Natural killer cell (primary cell): ENCODE measurements at regions not wholly inside any gene's neighbourhood (a gene's known extent, or its start where the extent isn't known, plus 50 kb on each side); places are given as distances from the start of the nearest gene placed in this dataset.

ENCODE experiments used
- ATAC-seq, 3 donors: fragments of 150-1000 bp in 2 of 3; fragments of 200-7000 bp in 1 of 3; cut with Tn5 transposase; 1 replicate in 1 of 3; 2 replicates in 2 of 3; pipeline ENCODE4 v1.10.0; 2021; ENCODE audit warnings: mild to moderate bottlenecking in 2 of 3, moderate library complexity in 2 of 3
- DNase-seq, 2 donors: peaks; one replicate each; pipeline versions ENCODE4 v3.0.0 to v3.0.0-alpha.2; 2013 to 2021; ENCODE audit warnings: mixed read lengths in 1 of 2
- H3K27ac ChIP-seq: one replicate; pipeline ENCODE4 v1.5.1; 2013; ENCODE audit warnings: mild to moderate bottlenecking, low read length
- H3K27me3 ChIP-seq: one replicate; pipeline ENCODE4 v1.6.1; 2013; ENCODE audit warnings: low read length; ENCODE audit not compliant: control insufficient read depth, insufficient read depth
- H3K36me3 ChIP-seq: one replicate; pipeline ENCODE4 v1.6.1; 2013; ENCODE audit warnings: low read length; ENCODE audit not compliant: control insufficient read depth, insufficient read depth
- H3K4me1 ChIP-seq: one replicate; pipeline ENCODE4 v1.6.1; 2013; ENCODE audit warnings: low read length; ENCODE audit not compliant: control insufficient read depth, insufficient read depth
- H3K4me3 ChIP-seq: one replicate; pipeline ENCODE4 v1.5.1; 2013; ENCODE audit warnings: low read length
- H3K9me3 ChIP-seq: one replicate; pipeline ENCODE4 v1.6.1; 2013; ENCODE audit warnings: low read length; ENCODE audit not compliant: control insufficient read depth, insufficient read depth
- H3K27ac Mint-ChIP-seq, 2 donors: one replicate each; pipeline ENCODE4 v1.8.0; 2022; ENCODE audit warnings: mild to moderate bottlenecking in 2 of 2, mixed read lengths in 2 of 2, moderate library complexity in 1 of 2
- H3K27me3 Mint-ChIP-seq, 2 donors: one replicate each; pipeline ENCODE4 v1.8.0; 2022; ENCODE audit warnings: low read depth in 2 of 2, mixed read lengths in 2 of 2
- H3K36me3 Mint-ChIP-seq: one replicate; pipeline ENCODE4 v1.8.0; 2022; ENCODE audit warnings: mixed read lengths
- H3K4me1 Mint-ChIP-seq, 2 donors: one replicate each; pipeline ENCODE4 v1.8.0; 2022; ENCODE audit warnings: mixed read lengths in 2 of 2
- H3K4me3 Mint-ChIP-seq: one replicate; pipeline ENCODE4 v1.8.0; 2022; ENCODE audit warnings: mild to moderate bottlenecking, moderate library complexity, mixed read lengths
- H3K9me3 Mint-ChIP-seq, 2 donors: one replicate each; pipeline ENCODE4 v1.8.0; 2022; ENCODE audit warnings: mixed read lengths in 2 of 2
- WGBS: methylation state at CpG from one replicate; pipeline ENCODE4 v1.1.7; 2013; ENCODE audit warnings: missing lambda C conversion rate; ENCODE audit not compliant: insufficient coverage; 5-methylcytosine and 5-hydroxymethylcytosine counted together
- intact Hi-C: fragments of 100-400 bp; cut with micrococcal nuclease; formaldehyde crosslinking; loops from one replicate; pipeline ENCODE4 v1.14.2; 2022
- TF ChIP-seq, protein P1 (sequence below): fragments of 200-600 bp; IDR thresholded peaks from one replicate; pipeline ENCODE4 v1.8.0; 2022; ENCODE audit warnings: antibody characterized with exemption

DNA sequence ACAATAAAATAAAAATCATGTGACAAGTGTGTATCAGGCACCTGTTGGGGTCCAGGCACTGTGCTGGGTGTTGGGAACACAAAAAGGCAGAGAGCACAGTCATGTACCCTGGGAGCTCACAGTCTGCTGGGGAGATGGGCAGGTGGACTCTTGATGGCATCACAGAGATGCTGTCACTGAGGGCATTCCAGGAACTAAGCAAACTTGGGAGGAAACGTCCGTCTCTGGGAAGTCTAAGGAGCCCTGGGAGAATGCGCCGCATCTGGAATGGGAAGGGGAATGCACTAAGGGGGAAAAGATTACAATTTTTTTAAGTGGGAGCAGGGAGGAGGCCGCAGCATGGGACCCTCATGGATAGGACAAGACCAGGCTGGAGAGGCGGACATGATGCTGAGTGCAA is 80.9 kb upstream of the ZNF423 start:
- 89% methylated on average over 6 of the region's 6 CpGs for WGBS
- no peaks in the 10 kb centered on the region for H3K9me3 Mint-ChIP-seq
- ATAC-seq, result no peak

DNA sequence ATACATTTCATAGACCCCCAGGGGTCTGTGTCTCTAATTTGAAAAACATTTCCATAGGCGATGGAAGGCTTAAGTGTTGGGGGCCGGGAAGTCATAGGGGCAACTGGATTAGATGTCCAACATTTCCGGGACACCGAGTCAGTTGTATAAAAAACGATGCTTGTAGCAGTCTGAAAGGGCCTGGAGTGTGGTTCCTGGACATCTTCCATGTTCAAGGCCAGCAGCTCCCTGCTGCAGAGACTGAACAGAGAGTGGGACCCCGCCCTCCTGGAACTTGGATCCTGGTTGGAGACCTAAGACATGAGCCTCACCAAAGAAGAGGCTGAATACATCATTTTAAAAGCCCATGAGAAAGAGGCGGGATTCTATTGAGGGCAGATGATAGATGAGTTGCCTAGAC is 82.0 kb upstream of the ZNF423 start:
- H3K36me3 Mint-ChIP-seq, result no peaks in the 10 kb centered on the region
- Histone ChIP-seq H3K27ac (no peak overlapping the region), H3K4me1 (no peaks in the 10 kb centered on the region), H3K36me3 (no peaks in the 10 kb centered on the region), H3K27me3 (no peaks in the 10 kb centered on the region), H3K4me3 (no peak overlapping the region), H3K9me3 (no peaks in the 10 kb centered on the region)
- 85% methylated on average over 7 of the region's 7 CpGs for WGBS
- intact Hi-C loops, result no loop called here
- TF ChIP-seq, protein P1, sequence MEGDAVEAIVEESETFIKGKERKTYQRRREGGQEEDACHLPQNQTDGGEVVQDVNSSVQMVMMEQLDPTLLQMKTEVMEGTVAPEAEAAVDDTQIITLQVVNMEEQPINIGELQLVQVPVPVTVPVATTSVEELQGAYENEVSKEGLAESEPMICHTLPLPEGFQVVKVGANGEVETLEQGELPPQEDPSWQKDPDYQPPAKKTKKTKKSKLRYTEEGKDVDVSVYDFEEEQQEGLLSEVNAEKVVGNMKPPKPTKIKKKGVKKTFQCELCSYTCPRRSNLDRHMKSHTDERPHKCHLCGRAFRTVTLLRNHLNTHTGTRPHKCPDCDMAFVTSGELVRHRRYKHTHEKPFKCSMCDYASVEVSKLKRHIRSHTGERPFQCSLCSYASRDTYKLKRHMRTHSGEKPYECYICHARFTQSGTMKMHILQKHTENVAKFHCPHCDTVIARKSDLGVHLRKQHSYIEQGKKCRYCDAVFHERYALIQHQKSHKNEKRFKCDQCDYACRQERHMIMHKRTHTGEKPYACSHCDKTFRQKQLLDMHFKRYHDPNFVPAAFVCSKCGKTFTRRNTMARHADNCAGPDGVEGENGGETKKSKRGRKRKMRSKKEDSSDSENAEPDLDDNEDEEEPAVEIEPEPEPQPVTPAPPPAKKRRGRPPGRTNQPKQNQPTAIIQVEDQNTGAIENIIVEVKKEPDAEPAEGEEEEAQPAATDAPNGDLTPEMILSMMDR, result no peak
- DNase-seq, result no peak
- H3K4me1 Mint-ChIP-seq, result no peaks in the 10 kb centered on the region
- no peak for ATAC-seq
- no peak overlapping the region for H3K4me3 Mint-ChIP-seq
- no peaks in the 10 kb centered on the region for H3K9me3 Mint-ChIP-seq
- no peak overlapping the region for H3K27ac Mint-ChIP-seq
- H3K27me3 Mint-ChIP-seq, result peaks cover 9 to 15% of the 10 kb centered on the region in 2 donors

More for the DNA sequence above, 80.9 kb upstream of the ZNF423 start:
- TF ChIP-seq, protein P1, result no peak
- intact Hi-C loops, result no loop called here
- no peaks in the 10 kb centered on the region for H3K4me1 Mint-ChIP-seq
- DNase-seq, result no peak
- no peaks in the 10 kb centered on the region for H3K9me3 ChIP-seq
- peaks cover 7 to 10% of the 10 kb centered on the region in 2 donors for H3K27me3 Mint-ChIP-seq
- H3K27ac ChIP-seq, result no peak overlapping the region
- no peak overlapping the region for H3K4me3 ChIP-seq
- H3K4me3 Mint-ChIP-seq, result no peak overlapping the region
- H3K27ac Mint-ChIP-seq, result no peak overlapping the region
- H3K36me3 Mint-ChIP-seq, result no peaks in the 10 kb centered on the region
- H3K4me1 ChIP-seq, result no peaks in the 10 kb centered on the region
- H3K27me3 ChIP-seq, result no peaks in the 10 kb centered on the region
- H3K36me3 ChIP-seq, result no peaks in the 10 kb centered on the region

GRCh38 chr16:49939495-49939894 is 83.6 kb upstream of the ZNF423 start:
- Mint-ChIP-seq H3K9me3 (no peaks in the 10 kb centered on the region), H3K27me3 (peaks cover 7 to 11% of the 10 kb centered on the region in 2 donors), H3K27ac (no peak overlapping the region), H3K4me3 (no peak overlapping the region), H3K36me3 (no peaks in the 10 kb centered on the region), H3K4me1 (no peaks in the 10 kb centered on the region)
- DNase-seq (no peak), ATAC-seq (no peak)
- 96% methylated on average over 2 of the region's 2 CpGs for whole genome bisulfite sequencing
- Histone ChIP-seq H3K4me3 (no peak overlapping the region), H3K4me1 (no peaks in the 10 kb centered on the region), H3K9me3 (no peaks in the 10 kb centered on the region), H3K27me3 (no peaks in the 10 kb centered on the region), H3K27ac (no peak overlapping the region), H3K36me3 (no peaks in the 10 kb centered on the region)
- TF ChIP-seq, protein P1, result no peak
- intact Hi-C loops, result no loop called here

- WGBS, result 87% methylated on average over 7 of the region's 13 CpGs
- no peak overlapping the region for H3K27ac ChIP-seq
- no peaks in the 10 kb centered on the region for H3K27me3 ChIP-seq
- Mint-ChIP-seq H3K9me3 (no peaks in the 10 kb centered on the region), H3K4me1 (no peaks in the 10 kb centered on the region), H3K36me3 (no peaks in the 10 kb centered on the region), H3K27ac (no peak overlapping the region), H3K4me3 (no peak overlapping the region), H3K27me3 (peaks cover 7 to 8% of the 10 kb centered on the region in 2 donors)
- no peaks in the 10 kb centered on the region for H3K4me1 ChIP-seq
- ATAC-seq (no peak), DNase-seq (no peak)
- TF ChIP-seq, protein P1, result no peak
- H3K36me3 ChIP-seq, result no peaks in the 10 kb centered on the region
- intact Hi-C loops, result no loop called here
- H3K4me3 ChIP-seq, result no peak overlapping the region
- no peaks in the 10 kb centered on the region for H3K9me3 ChIP-seq
Measured at GRCh38 chr16:49940464-49941224, 84.4 kb upstream of the CNEP1R1 start.
